NCI-H2196 (cell line): ENCODE measurements at regions not wholly inside any gene's neighbourhood (a gene's known extent, or its start where the extent isn't known, plus 50 kb on each side); places are given as distances from the start of the nearest gene placed in this dataset.

Experiments used
- DNase-seq: peaks from one replicate; lab custom pipeline; 2025; ENCODE audit not compliant: unreplicated experiment; lab: John Stamatoyannopoulos, UW

GRCh38 chrX:43493756-43494155, 162.3 kb upstream of the MAOA start:
- DNase-seq, result no peak

GRCh38 chrX:43500246-43500645, 155.9 kb upstream of the MAOA start:
- DNase-seq, result no peak

- no peak for DNase-seq
These were observed 155.0 kb upstream of the MAOA start for GRCh38 chrX:43500996-43501694.

- no peak for DNase-seq
These were observed 151.7 kb upstream of the MAOA start for GRCh38 chrX:43504394-43504793.

- DNase-seq, result no peak
These were observed 150.3 kb upstream of the MAOA start for GRCh38 chrX:43505769-43506168.

GRCh38 chrX:43508694-43509093, 147.4 kb upstream of the MAOA start:
- DNase-seq, result no peak

GRCh38 chrX:43510209-43510608, 145.9 kb upstream of the MAOA start:
- no peak for DNase-seq

- no peak for DNase-seq
These were observed 143.0 kb upstream of the MAOA start for GRCh38 chrX:43513085-43513484.

GRCh38 chrX:43514820-43515219, 141.3 kb upstream of the MAOA start:
- no peak for DNase-seq

- no peak for DNase-seq
These were observed 133.5 kb upstream of the MAOA start for GRCh38 chrX:43522582-43522981.

- no peak for DNase-seq
These were observed 130.0 kb upstream of the MAOA start for GRCh38 chrX:43525901-43526610.

GRCh38 chrX:43526878-43527277, 129.2 kb upstream of the MAOA start:
- no peak for DNase-seq

GRCh38 chrX:43527801-43528200, 128.3 kb upstream of the MAOA start:
- DNase-seq, result no peak

GRCh38 chrX:43530837-43531236, 125.3 kb upstream of the MAOA start:
- DNase-seq, result no peak

GRCh38 chrX:43540318-43540717, 115.8 kb upstream of the MAOA start:
- no peak for DNase-seq

- no peak for DNase-seq
These were observed 104.5 kb upstream of the MAOA start for GRCh38 chrX:43551590-43551989.

GRCh38 chrX:43552156-43552555, 103.9 kb upstream of the MAOA start:
- DNase-seq, result no peak

GRCh38 chrX:43552703-43553102, 103.4 kb upstream of the MAOA start:
- DNase-seq, result no peak

- no peak for DNase-seq
These were observed 102.8 kb upstream of the MAOA start for GRCh38 chrX:43553257-43553656.

GRCh38 chrX:43556207-43556606, 99.9 kb upstream of the MAOA start:
- DNase-seq, result no peak

GRCh38 chrX:43557792-43558191, 98.3 kb upstream of the MAOA start:
- peak; percentile 16 for DNase-seq

GRCh38 chrX:43559644-43560043, 96.5 kb upstream of the MAOA start:
- DNase-seq, result peak; percentile 3
